HEK293T (cell line): ENCODE measurements at regions not wholly inside any gene's neighbourhood (a gene's known extent, or its start where the extent isn't known, plus 50 kb on each side); places are given as distances from the start of the nearest gene placed in this dataset.
"Not testable (repeated sequence)": the region's sequence is repeated elsewhere in the genome, so short reads cannot be mapped to it uniquely, and the experiment has no call there.

Source experiments
- CTCF ChIA-PET: fragments of 350-600 bp; formaldehyde crosslinking; extraction: SDS; loops from one replicate; lab custom pipeline; 2021; ENCODE audit warnings: antibody characterized with exemption, inconsistent platforms; lab: Yijun Ruan, JAX
- POLR2A ChIA-PET: fragments of 350-600 bp; formaldehyde crosslinking; extraction: SDS; loops from one replicate; lab custom pipeline; 2020; ENCODE audit warnings: antibody characterized with exemption, inconsistent platforms; lab: Yijun Ruan, JAX
- DNase-seq: peaks from one replicate; pipeline ENCODE4 v3.0.0; 2012; ENCODE audit warnings: mixed read lengths; ENCODE audit errors: extremely low spot score
- ARNT ChIP-seq: fragments of 450-650 bp; IDR thresholded peaks from 2 replicates; pipeline ENCODE4 v1.6.1; 2017; ENCODE audit warnings: mild to moderate bottlenecking
- BHLHE40 ChIP-seq: fragments of 450-650 bp; IDR thresholded peaks from 2 replicates; pipeline ENCODE4 v1.6.1; 2016; ENCODE audit warnings: mild to moderate bottlenecking, moderate library complexity, borderline replicate concordance
- CTBP1 ChIP-seq: fragments of 450-650 bp; IDR thresholded peaks from 2 replicates; pipeline ENCODE4 v1.6.1; 2016; ENCODE audit warnings: borderline replicate concordance
- ELF4 ChIP-seq: fragments of 450-650 bp; IDR thresholded peaks from 2 replicates; pipeline ENCODE4 v1.6.1; 2017; ENCODE audit warnings: antibody characterized with exemption
- FOXA1 ChIP-seq: fragments of 450-650 bp; IDR thresholded peaks from 2 replicates; pipeline ENCODE4 v1.6.1; 2016; ENCODE audit warnings: mild to moderate bottlenecking
- FOXK2 ChIP-seq: fragments of 450-650 bp; IDR thresholded peaks from 2 replicates; pipeline ENCODE4 v1.6.1; 2016; ENCODE audit warnings: mild to moderate bottlenecking
- FOXM1 ChIP-seq: fragments of 450-650 bp; IDR thresholded peaks from 2 replicates; pipeline ENCODE4 v1.6.1; 2017; ENCODE audit warnings: mild to moderate bottlenecking, borderline replicate concordance
- HDGF ChIP-seq: fragments of 450-650 bp; IDR thresholded peaks from 2 replicates; pipeline ENCODE4 v1.6.1; 2017; ENCODE audit warnings: antibody characterized with exemption, borderline replicate concordance
- L3MBTL2 ChIP-seq: fragments of 450-650 bp; conservative IDR thresholded peaks from 2 replicates; pipeline ENCODE4 v1.6.1; 2016; ENCODE audit warnings: mild to moderate bottlenecking
- LEF1 ChIP-seq: fragments of 450-650 bp; IDR thresholded peaks from 2 replicates; pipeline ENCODE4 v1.6.1; 2017; ENCODE audit warnings: mild to moderate bottlenecking, borderline replicate concordance
- NFRKB ChIP-seq: fragments of 450-650 bp; IDR thresholded peaks from 2 replicates; pipeline ENCODE4 v1.6.1; 2016; ENCODE audit warnings: mild to moderate bottlenecking, moderate library complexity
- SP1 ChIP-seq: fragments of 450-650 bp; IDR thresholded peaks from 2 replicates; pipeline ENCODE4 v1.6.1; 2017
- SUZ12 ChIP-seq: fragments of 450-650 bp; IDR thresholded peaks from 2 replicates; pipeline ENCODE4 v1.6.1; 2016; ENCODE audit warnings: mild to moderate bottlenecking
- TARDBP ChIP-seq: fragments of 450-650 bp; IDR thresholded peaks from 2 replicates; pipeline ENCODE4 v1.6.1; 2016
- ZNF384 ChIP-seq: fragments of 450-650 bp; IDR thresholded peaks from 2 replicates; pipeline ENCODE4 v1.6.1; 2016
- TF ChIP-seq, protein P1 (sequence below): fragments of 450-650 bp; IDR thresholded peaks from 2 replicates; pipeline ENCODE4 v1.6.1; 2016

DNA sequence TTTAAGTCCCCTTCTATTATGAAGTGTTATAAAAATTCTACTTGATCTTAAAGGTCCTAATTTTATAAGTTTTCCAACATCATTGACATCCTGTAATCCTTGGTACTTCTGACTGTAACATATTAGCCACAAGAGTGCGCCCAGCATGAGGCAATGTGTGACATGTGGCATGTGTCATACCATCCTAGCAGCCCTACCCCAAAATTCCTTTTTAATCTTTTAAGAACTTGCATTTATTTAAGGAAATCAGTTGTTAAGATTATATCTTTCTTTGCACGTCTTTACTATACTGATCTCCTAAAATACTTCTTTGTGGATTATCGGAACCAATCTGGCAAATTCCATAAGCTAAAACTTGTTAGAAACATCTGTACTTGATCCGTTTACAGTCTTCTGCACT is 167.1 kb upstream of the SLC24A3 start:
- POLR2A ChIA-PET: no interaction called here

DNA sequence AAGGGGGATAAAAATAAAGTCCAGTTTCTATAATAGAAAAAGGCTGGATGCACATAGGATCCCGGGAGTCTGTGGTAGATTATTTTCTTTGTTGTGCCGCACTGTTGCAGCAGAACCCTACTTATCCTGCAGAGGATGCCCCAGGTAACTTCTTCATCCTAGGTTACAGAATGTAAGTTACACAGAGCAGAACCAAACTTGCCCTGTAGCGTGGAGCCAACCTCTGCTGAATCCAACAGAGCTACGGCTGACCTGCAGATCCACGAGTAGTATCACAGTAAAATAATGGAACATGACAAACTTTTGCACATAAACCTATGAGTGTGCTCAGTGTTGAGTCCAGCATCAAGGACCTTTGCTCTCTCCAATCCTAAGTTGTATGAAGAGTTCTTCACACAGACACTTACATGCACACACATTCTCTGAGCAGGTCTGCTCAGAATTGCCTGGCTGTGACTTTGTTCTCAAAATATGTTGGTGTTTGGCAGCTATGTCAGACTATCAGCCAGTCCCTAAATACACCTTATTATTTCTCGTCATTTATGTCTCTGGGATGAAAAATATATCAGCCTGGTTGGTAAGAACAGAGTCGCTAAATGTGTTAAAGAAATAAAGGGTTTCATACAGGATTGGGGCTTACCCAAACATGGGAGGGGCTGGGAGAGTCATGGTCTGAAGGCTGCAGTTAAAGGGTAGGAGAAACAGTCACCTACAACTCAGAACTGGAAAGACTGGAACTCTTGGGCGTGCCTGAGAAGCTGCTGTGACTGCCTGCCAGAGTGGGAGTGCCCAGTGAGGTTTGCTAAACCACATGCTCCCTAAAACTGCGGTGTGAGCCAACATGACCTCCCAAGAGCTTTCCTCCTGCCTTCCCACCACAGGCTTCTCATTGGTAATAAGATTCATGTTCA is 165.1 kb upstream of the SLC24A3 start:
- no peak for TF ChIP-seq FOXM1
- no peak for TF ChIP-seq L3MBTL2
- TF ChIP-seq ZNF384: no peak
- TF ChIP-seq, protein P1, sequence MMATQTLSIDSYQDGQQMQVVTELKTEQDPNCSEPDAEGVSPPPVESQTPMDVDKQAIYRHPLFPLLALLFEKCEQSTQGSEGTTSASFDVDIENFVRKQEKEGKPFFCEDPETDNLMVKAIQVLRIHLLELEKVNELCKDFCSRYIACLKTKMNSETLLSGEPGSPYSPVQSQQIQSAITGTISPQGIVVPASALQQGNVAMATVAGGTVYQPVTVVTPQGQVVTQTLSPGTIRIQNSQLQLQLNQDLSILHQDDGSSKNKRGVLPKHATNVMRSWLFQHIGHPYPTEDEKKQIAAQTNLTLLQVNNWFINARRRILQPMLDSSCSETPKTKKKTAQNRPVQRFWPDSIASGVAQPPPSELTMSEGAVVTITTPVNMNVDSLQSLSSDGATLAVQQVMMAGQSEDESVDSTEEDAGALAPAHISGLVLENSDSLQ: no peak
- no peak for DNase-seq
- CTCF ChIA-PET: interaction anchor here (0.6 kb wide), 1 partner anchor 158 kb away, joined by 3 read pairs; no protein-coding TSS in a partner anchor

More for the DNA sequence above, 167.1 kb upstream of the SLC24A3 start:
- DNase-seq: no peak
- CTCF ChIA-PET: no interaction called here
- TF ChIP-seq HDGF: no peak
- TF ChIP-seq CTBP1: no peak
- TF ChIP-seq ARNT: no peak
- no peak for TF ChIP-seq TARDBP
- TF ChIP-seq LEF1: no peak
- no peak for TF ChIP-seq BHLHE40
- no peak for TF ChIP-seq L3MBTL2
- no peak for TF ChIP-seq SP1
- TF ChIP-seq FOXM1: no peak
- no peak for TF ChIP-seq FOXK2
- TF ChIP-seq SUZ12: no peak
- no peak for TF ChIP-seq ZNF384

DNA sequence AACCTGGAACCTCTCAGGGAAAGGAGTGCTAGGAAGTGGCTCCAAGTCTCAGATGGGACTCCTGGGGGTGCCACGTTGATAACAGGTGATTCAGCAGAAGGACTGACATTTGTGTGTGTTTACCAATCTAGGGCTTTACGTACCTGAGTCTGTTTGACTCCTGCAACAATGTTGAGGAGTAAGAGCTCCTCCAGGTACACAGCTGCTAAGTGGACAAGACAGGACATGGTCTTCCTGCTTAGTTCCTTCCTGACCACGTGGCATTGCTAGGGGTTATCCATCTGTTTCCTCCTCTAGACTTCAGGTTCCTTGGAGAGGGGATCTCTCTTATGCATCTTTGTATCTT is 164.5 kb upstream of the SLC24A3 start:
- TF ChIP-seq SUZ12: no peak
- TF ChIP-seq FOXA1: no peak
- TF ChIP-seq LEF1: no peak
- TF ChIP-seq SP1: no peak
- no peak for TF ChIP-seq HDGF
- no peak for TF ChIP-seq FOXM1
- TF ChIP-seq ZNF384: no peak
- no peak for TF ChIP-seq FOXK2
- no peak for TF ChIP-seq ELF4
- no peak for TF ChIP-seq L3MBTL2
- TF ChIP-seq, protein P1: no peak
- no peak for TF ChIP-seq BHLHE40
- no peak for TF ChIP-seq NFRKB
- TF ChIP-seq TARDBP: no peak
- no peak for TF ChIP-seq CTBP1
- TF ChIP-seq ARNT: no peak
- CTCF ChIA-PET: no interaction called here
- no peak for DNase-seq
- POLR2A ChIA-PET: no interaction called here

More for the DNA sequence above, 165.1 kb upstream of the SLC24A3 start:
- POLR2A ChIA-PET: no interaction called here

DNA sequence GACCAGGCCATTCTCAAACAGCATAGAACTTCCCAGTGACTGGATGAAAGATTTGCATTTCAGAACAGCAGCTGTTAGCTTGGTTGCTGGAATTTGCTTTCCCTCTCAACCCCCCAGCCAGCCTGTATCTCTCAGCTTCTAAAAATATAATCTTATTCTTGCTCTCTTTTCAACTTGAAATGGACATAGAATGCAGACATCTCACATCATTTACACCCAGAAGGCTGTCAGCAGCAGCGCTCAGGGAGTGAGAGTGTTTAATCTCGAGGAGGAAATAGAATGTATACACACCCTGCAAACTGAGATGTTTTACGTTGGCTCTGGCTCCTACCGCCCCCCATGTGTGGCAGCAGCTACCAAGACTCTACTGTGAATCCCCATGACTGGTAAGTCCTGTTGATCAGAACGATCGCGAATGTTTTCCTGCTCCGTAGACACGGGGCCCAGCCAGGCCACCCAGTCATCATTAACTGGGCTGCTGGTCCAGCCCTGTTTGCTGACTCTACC is 163.4 kb upstream of the SLC24A3 start:
- ChIA-PET CTCF (no interaction called here), POLR2A (no interaction called here)
- TF ChIP-seq TARDBP (no peak), BHLHE40 (no peak), L3MBTL2 (no peak), NFRKB (no peak), FOXM1 (no peak), CTBP1 (no peak), HDGF (no peak), SUZ12 (no peak)
- no peak for DNase-seq

DNA sequence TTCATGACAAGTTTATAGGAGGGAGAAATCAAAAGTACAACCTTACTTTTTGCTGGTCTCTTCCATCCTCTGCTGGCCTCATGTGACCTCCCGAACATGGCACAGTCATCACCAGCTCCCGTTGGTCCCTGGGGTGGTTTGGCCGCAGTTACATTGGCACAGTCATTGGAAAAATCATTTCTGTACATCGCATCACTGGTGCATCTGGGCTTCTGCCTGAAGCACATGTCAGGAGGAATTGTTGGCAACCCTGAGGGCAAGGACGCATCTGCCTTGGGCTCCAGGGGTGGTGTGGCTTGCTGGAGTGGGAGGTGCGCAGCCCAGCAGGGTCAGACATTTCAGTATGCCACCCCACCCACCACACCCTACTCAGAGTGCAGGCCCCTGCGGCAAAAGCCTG is 162.9 kb upstream of the SLC24A3 start:
- ChIA-PET CTCF (no interaction called here), POLR2A (no interaction called here)
- no peak for TF ChIP-seq L3MBTL2
- no peak for DNase-seq

DNA sequence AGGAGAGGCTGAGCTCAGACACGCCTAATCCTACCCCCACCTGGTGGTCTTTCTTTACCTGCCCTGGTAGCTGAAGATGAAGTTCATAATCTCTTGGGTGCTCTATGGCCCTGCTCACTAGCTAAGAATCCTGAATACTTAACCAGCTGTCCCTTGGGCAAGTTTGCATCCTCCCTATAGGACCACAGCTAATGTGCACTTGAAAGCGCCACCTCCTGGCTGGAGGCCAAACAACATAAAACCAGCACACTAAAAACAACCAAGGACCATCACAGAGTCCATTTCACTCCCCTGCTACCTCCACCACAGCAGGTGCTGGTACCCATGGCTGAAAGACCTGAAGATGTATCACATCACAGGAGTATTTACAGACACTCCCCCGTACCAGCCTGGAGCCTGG is 155.5 kb upstream of the SLC24A3 start:
- CTCF ChIA-PET: interaction anchor here (0.8 kb wide), 1 partner anchor 12 kb away, joined by 3 read pairs; no protein-coding TSS in a partner anchor
- no peak for DNase-seq
- no peak for TF ChIP-seq FOXA1
- TF ChIP-seq ELF4: no peak
- no peak for TF ChIP-seq L3MBTL2
- no peak for TF ChIP-seq BHLHE40
- TF ChIP-seq FOXM1: no peak
- TF ChIP-seq, protein P1: no peak
- no peak for TF ChIP-seq LEF1
- POLR2A ChIA-PET: no interaction called here

DNA sequence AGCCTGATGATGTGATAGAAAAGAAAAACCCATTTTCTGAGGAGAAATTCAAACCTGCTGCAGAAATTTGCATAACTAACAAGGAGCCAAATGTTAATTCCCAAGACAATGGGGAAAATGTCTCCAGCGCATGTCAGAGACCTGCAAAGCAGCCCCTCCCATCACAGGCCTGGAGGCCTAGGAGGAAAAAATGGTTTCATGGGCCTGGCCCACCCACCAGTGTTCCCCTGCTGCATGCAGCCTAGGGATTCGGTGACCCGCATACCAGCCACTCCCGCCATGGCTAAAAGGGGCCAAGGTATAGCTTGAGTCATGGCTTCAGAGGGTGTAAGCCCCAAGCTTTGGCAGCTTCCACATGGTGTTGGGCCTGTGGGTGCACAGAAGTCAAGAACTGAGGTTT is 147.7 kb upstream of the SLC24A3 start:
- CTCF ChIA-PET: not testable (repeated sequence)

More for the DNA sequence above, 147.7 kb upstream of the SLC24A3 start:
- POLR2A ChIA-PET, DNase-seq: not testable (repeated sequence)
